HepG2 (cell line): ENCODE measurements at regions not wholly inside any gene's neighbourhood (a gene's known extent, or its start where the extent isn't known, plus 50 kb on each side); places are given as distances from the start of the nearest gene placed in this dataset.

Experiments
- HINFP ChIP-seq: sonication (generic); formaldehyde crosslinking; IDR thresholded peaks from 2 replicates; pipeline ENCODE4 v1.4.0; 2020; ENCODE audit warnings: low read depth, mild to moderate bottlenecking, missing genetic modification reagents
- HOXA7 ChIP-seq: sonication (generic); formaldehyde crosslinking; IDR thresholded peaks from 2 replicates; pipeline ENCODE4 v1.8.1; 2022; ENCODE audit warnings: mild to moderate bottlenecking, missing genetic modification reagents, moderate library complexity
- KDM1A ChIP-seq: IDR thresholded peaks from 2 replicates; pipeline ENCODE4 v1.6.1; 2016; ENCODE audit warnings: missing compliant biosample characterization
- REST ChIP-seq, 2 experiments: IDR thresholded peaks; 2 replicates each; pipeline ENCODE4 v1.6.1; 2011 to 2012; ENCODE audit warnings: low read length in 2 of 2, borderline replicate concordance in 1 of 2, low read depth in 1 of 2, mild to moderate bottlenecking in 1 of 2, moderate library complexity in 1 of 2
- TAF1 ChIP-seq: sonication (generic); formaldehyde crosslinking; IDR thresholded peaks from 2 replicates; pipeline ENCODE4 v1.4.0; 2020; ENCODE audit warnings: missing genetic modification reagents
- ZFP36L1 ChIP-seq: sonication (generic); formaldehyde crosslinking; IDR thresholded peaks from 2 replicates; pipeline ENCODE4 v1.8.0; 2022; ENCODE audit warnings: mild to moderate bottlenecking, missing genetic modification reagents, moderate library complexity
- ZNF792 ChIP-seq: IDR thresholded peaks from 2 replicates; pipeline ENCODE4 v1.6.1; 2016

- no peak for TF ChIP-seq KDM1A (CRISPR knock-in tag)
- no peak for TF ChIP-seq ZFP36L1 (CRISPR knock-in tag)
- no peak for TF ChIP-seq ZNF792 (CRISPR knock-in tag)
- no peak for TF ChIP-seq TAF1
- TF ChIP-seq HOXA7 (CRISPR knock-in tag): no peak
- TF ChIP-seq HINFP (CRISPR knock-in tag): no peak
- no peak for TF ChIP-seq REST (IDR thresholded peaks at IDR 0.05; ENCODE audit: borderline replicate concordance in 1 of 2, low read depth in 1 of 2, low read length in 2 of 2)
Observed at GRCh38 chr12:25725931-25726330, 172.8 kb upstream of the LMNTD1 start.
